SK-MEL-5 (cell line): ENCODE measurements at regions not wholly inside any gene's neighbourhood (a gene's known extent, or its start where the extent isn't known, plus 50 kb on each side); places are given as distances from the start of the nearest gene placed in this dataset.

ENCODE experiments used
- DNase-seq: peaks from one replicate; pipeline ENCODE4 v3.0.0-alpha.2; 2016; ENCODE audit warnings: low read depth, low spot score
- in situ Hi-C: cut with HindIII; loops from 2 replicates; pipeline ENCODE4 v1.10.0; 2016; ENCODE audit warnings: low sequenced_read_pairs, high pct_unique_total_duplicates, low pct_unique_long_range_greater_than_20kb

GRCh38 chr20:24753130-24753529 lies 195.9 kb upstream of the CST7 start:
- in situ Hi-C loops: no loop called here

DNA sequence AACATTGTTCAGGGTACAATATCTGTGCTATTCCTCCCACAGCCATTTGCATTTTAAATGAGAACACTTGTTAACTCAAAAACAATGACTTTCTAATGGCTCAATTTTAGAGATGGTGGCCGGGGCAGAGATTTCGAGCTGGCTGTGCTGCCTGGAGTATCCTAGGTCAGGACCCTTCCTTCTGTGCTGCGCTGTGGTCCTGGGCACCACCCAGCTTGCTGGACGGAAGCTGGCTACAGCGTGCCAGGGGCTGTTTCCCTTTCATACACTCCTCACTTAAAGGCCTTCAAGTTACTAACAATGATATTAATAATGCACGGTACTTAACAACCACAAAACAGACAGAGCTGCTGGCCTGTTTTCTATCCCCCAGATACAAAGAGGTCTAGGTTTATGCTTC lies 194.4 kb upstream of the CST7 start:
- no peak for DNase-seq
- in situ Hi-C loops: no loop called here

More at GRCh38 chr20:24753130-24753529, 195.9 kb upstream of the CST7 start:
- no peak for DNase-seq

DNA sequence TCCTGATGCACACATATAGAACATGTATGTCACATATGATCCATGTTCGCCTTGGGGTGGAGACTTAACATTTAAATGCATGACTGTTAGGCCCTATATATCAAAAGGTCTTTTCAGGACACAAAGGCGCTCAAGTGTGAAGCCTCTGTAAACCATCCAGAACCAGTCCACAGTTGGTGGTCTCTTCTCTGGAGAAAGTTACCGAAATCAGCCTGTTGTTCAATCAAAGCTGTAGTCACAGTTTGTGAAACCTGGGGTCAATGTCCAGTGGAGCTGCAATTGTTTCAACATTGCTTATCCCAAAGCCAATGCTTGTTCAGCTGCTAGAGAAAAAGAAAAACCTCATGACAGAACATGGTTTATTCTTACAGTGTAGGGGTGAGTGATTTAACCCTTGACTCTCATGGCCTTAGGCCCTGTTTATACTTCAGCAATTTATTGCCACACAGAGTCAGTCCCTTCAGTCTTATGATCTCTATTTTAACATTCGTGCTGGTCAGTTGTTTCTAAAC lies 193.6 kb upstream of the CST7 start:
- in situ Hi-C loops: no loop called here
- DNase-seq: no peak

DNA sequence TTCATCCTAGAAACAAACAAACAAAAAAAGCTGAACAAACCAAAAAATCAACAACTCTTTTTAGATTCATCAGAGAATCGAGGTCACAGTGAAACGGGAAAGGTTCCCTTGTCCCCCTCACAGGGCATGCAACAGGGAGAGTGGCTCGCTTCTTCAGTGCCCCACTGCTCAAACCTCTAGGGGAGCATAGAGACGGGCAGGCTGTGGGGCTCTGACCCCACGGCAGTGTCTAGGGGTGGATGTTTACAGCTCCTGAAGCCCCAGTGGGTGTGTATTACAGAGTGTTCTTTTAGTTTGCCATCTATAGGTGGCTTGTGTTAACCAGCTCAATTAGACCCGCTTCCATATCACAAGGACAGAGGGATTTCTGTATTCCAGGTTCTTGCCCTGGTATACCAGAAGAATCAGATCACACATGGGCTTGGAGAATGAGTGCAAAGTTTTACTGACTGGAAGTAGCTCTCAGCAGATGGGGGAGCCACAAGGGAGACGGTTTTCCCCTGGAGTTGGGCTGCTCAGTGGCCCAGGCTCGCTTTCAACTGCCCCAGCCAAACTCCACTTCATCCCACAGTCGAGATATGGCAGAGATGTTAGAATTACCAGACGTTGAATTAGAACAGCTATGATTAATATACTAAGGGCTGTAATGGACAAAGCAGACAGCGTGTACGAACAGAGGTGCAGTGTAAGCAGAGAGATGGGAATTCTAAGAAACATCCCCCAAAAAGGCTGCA lies 192.6 kb upstream of the CST7 start:
- peak; percentile 26 for DNase-seq
- in situ Hi-C loops: no loop called here

DNA sequence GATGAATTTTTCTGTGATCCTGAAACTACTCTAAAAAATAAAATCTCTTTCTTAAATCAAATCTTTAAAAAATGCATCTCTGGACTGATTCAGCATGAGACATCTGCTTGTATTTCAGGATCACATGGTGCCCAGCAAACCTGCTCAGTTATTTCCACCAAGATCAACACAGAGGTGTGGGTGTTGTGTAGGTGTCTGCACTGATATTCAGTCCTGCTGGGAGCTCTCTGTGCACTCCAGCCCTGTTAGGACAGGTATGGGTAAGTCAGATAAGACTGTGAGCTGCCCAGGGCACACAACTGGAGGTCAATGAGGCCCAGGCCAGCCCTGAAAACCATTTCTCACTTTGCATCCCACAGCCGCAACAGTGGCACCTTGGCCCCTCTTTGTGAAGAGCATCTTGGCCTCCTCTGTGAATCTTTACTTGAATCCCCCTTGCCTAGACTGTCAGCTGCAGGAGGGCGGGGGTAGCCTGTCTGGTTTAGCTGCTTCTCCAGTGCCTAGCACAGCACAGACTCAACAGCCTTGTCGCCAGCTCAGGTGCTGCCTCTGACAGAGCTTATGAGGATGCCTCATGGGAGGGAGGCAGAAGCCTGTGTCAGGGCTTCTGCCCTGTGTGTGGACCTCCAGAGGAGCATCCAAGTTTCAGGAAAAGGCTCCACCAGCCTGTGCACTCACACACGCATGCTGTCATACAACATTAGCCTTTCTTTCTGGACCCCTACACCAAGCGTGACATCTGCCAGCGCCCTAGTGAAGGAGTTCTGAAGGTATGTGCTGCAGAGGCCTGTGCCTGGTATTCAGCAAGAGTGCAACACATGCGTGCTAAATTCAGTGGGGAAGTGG lies 187.6 kb upstream of the CST7 start:
- in situ Hi-C loops: no loop called here
- no peak for DNase-seq

DNA sequence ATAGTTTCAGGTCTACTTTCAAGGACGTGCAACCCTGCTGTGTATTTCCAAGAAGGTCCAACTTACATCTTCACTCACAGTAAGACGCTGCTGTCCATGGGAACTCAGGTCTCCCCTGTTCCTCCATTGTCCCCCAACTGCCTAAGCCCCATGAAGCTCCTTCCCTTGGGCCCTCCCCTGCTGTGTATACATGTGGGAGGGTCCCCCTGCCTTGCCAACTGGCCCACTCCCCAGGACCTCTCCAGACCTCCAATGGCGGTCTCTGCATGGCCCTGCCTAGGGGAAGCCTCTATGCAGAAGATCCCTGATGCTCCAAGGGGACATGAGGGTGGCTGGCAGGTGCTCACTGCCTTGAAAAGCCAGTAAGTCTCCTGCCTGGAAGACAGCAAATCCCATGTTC lies 186.7 kb upstream of the CST7 start:
- in situ Hi-C loops: no loop called here
- no peak for DNase-seq

DNA sequence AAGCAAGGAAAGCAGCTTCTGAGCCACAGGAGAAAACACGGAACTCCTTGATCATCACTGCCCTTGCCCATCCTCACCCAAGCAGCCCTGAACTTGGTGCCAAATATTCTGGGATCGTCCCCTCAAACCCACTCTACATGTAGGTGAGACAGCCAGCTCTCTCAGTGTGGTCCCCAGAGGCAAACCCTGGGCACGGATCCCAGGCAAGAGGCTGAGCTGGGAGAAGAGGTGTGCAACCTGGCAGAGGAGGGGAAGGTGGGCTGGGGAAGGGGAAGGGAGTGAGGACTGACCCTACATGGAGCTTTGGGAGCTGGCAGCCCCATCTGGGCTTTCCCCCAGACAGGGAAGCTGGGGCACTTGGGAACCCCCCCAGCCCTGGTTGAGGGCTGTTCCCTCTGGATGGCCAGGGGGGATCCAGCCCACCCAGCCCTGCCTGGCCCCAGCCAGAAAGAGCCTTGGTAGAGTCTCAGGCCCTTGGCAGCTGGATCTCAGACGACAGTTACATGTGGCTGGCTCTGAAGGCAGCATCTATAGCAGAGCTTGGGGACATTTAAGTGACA lies 186.2 kb upstream of the CST7 start:
- no peak for DNase-seq
- in situ Hi-C loops: no loop called here

DNA sequence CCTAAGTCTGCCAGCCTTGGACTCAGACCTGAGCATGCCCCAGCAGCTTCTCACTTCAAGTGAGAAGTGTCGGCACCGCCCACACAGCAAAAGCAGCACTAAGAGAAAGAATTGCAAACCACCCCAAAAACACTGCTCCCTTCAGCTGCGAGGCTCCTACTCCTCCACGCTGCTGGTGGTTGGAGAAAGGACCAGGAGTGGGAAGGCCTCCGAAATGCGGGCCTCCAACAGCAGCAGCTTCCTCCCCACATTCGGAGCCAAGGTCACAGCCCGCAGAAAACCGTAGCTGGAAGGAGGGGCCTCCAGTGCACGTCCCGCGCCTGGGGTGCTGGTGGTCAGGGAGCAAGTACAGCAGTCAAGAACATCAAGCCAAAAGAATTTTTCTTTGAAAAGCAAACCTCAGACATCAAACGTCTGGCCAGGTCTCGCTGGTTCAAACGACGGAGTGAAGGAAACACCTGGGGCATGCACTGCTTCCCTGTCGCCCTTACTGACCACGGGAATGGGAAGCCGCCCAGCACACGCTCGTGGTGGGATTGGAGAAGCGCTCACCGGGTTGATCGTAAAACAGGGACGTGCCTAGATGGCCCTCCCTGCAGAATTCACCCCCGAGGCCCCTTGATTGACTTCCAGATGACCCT lies 185.6 kb upstream of the CST7 start:
- in situ Hi-C loops: no loop called here
- DNase-seq: no peak

GRCh38 chr20:24764027-24764793 lies 184.9 kb upstream of the CST7 start:
- no peak for DNase-seq
- in situ Hi-C loops: no loop called here

DNA sequence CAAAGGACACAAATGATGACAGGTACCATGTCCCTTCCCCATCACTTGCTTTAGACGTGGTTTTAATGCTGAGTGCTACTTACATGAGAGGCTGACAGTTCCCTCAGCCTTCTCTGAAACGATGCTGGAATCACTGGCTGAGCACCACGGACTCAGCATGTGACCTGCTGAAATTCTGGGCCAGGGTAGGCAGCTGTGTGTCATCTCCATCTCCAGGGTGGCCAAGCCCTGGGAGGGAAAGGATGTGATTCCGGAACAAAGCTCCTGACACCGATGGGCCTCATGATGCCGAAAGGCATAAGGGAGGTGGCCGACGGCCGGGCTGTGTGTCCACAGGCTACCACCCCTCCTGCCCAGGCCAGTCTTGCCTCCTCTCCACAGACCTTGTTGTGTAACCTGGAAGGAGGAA lies 184.3 kb upstream of the CST7 start:
- no peak for DNase-seq
- in situ Hi-C loops: no loop called here

DNA sequence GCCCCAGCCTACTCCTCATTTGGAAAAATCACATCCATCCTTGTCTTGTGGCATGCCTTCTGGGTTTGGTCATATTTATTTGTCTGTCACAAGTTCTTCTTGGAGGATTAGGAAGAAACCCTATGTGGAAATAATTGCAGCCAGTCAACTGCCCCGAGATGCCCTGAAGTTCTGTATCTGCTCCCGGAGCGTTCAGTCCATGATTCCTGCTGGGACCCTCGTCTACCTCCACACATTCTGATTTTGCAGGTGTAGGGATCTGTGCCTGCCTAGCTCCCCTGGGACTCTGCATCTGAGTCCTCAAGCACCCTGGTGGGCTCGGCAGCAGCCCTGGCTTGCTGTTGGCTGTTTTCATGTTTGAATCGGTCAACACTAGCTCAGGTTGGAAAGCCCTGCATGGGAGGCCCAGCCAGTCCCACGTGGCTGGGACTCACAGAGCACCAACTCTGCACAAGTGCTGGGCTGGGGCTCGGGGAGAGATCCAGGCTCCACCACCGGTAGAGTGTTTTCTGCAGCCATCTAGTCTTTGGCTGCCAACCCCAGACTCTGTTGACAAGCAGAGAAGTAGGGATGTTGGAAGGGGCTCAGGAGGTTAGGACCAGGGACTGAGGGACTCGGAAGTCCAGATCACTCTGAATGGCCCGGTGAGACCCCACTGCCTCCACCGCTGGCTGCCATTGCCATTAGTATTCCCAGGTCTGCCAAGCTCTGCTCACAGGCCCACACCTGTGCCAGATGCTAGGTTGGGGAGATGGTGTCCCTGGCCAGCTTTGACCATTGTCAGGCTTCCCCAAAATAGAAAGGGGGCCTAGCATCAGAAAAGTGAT lies 183.5 kb upstream of the CST7 start:
- no peak for DNase-seq
- in situ Hi-C loops: no loop called here

- in situ Hi-C loops: no loop called here
- no peak for DNase-seq
These were observed 182.9 kb upstream of the CST7 start for GRCh38 chr20:24766143-24766527.

- no peak for DNase-seq
- in situ Hi-C loops: no loop called here
These were observed 182.0 kb upstream of the CST7 start for GRCh38 chr20:24766826-24767622.

DNA sequence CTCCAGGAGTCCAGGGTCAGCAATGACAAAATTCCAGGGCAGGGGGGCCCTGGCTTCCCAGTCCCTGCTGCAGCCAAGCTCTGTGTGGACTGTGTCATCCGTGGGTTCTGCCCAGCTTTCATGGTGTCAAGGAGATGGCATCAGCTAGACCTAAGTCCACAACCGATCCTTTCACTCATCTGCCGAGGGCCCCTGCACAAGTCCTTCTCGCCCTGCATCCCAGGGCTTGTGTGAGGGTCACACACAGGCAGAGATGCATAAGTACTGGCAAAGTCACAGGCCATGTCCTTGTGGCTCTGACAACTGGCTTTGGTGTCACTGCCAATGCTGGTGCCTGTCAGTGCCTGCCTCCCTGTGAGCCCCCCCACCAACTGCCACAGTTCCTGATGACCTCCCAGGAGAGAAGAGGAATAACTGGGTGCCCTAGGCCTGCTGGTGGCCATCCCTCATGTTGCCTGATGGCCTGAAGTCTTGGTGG lies 181.4 kb upstream of the CST7 start:
- no peak for DNase-seq
- in situ Hi-C loops: no loop called here

- in situ Hi-C loops: no loop called here
- no peak for DNase-seq
These were observed 180.8 kb upstream of the CST7 start for GRCh38 chr20:24768201-24768636.
